ENCODE measurements at regions not wholly inside any gene's neighbourhood (a gene's known extent, or its start where the extent isn't known, plus 50 kb on each side); places are given as distances from the start of the nearest gene placed in this dataset.
A peak's percentile ranks its signal among the peaks of the same experiment; 100 is the strongest.

GRCh38 chr4:90007494-90008167 lies 113.0 kb downstream of the MMRN1 start:
- no peak for DNase-seq (ENCODE audit: low read depth)

DNA sequence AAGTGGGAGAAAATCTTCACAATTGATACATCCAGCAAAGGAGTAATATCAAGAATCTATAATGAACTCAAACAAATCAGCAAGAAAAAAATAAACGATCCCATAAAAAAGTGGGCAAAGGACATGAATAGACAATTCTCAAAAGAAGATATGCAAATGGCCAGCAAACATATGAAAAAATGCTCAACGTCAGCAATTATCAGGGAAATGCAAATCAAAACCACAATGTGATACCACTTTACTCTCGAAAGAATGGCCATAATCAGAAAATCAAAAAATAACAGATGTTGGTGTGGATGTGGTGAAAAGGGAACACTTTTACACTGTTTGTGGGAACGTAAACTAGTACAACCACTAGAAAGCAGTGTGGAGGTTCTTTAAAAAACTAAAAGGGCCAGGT lies 114.3 kb upstream of the CCSER1 start:
- no peak for DNase-seq (ENCODE audit: low read depth)

GRCh38 chr4:90024519-90024918 lies 102.7 kb upstream of the CCSER1 start:
- DNase-seq (ENCODE audit: low read depth), result no peak

GRCh38 chr4:90025248-90025647 lies 101.9 kb upstream of the CCSER1 start:
- DNase-seq (ENCODE audit: low read depth), result peak; percentile 3

- DNase-seq (ENCODE audit: low read depth), result no peak
Observed at GRCh38 chr4:90027565-90027964, 99.6 kb upstream of the CCSER1 start.

GRCh38 chr4:90028460-90028859 lies 98.7 kb upstream of the CCSER1 start:
- DNase-seq (ENCODE audit: low read depth), result no peak

DNA sequence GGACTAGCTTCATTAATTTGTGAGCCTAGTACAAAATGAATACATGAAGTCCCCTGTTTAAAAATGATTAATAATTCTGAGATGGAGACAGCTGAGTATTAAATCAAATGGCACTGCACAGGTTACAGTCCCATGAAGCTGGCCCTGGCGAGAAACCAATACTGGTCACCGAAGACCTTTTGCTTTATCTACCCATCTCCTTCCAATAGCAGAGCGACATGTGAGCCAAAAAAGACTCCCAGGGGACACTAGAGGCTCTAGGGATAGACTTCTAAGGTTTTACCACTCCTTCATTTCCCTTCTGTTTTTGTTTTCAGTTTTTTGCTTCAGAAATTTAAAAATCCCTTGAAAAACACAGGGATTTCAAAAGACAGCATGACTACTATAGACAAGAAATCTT lies 97.0 kb upstream of the CCSER1 start:
- DNase-seq (ENCODE audit: low read depth), result no peak

GRCh38 chr4:90030953-90031352 lies 96.2 kb upstream of the CCSER1 start:
- no peak for DNase-seq (ENCODE audit: low read depth)

DNA sequence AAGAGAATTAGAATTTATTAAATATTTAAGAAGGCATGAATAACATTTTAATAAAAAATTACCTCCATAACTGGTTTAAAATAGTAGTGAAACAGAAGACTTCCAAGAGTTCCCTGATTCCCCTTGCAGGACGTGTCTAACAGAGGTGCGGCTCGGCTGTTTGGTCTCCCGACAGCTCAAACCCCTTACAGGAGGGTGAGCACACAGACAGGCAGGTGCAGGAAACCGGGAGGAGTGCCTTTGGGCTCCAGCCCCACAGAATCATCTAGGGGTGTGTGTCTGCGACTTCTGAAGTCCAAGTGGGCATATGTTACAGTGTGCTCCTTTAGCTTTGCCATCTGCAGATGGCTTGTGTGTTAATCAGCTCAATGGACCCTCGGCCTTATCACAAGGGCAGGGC lies 88.1 kb upstream of the CCSER1 start:
- DNase-seq (ENCODE audit: low read depth), result no peak

- no peak for DNase-seq (ENCODE audit: low read depth)
Observed at GRCh38 chr4:90051999-90052398, 75.2 kb upstream of the CCSER1 start.

DNA sequence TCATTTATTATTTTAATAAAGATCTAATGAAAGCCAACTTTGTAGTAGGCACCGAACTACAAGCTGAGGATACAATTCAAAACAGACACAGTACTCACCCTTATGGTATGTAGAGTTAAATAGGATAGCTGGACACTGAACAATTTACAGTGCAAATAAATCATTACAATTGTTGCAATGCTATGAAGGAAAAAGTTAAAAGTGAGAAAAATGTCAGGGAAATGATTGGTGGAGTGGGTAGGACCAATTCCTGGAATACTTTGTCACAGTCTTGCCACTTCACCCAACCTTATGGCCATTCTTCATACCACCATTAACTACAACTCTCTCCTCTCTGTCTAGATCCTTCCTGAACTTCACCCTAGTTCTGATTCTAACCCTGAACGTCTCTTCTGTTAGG lies 70.1 kb upstream of the CCSER1 start:
- no peak for DNase-seq (ENCODE audit: low read depth)

DNA sequence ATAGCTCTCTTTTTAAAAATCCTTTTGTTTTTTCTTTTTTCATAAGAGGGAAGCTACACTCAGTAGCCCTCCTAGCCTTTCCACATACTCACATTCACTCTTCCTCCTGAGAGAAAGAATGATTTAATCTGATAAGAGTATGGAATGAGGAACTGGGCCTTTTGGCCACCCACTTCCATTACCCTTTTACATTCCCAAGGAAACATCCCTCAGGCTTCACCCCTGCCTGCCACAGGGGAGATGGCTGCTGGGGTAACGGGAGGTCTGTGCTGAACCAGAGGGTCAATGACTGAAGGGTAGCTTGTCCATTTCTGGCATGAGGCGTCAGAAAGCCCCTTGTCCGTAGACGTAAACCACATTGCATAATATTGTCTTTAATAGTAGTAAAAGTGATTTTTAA lies 67.2 kb upstream of the CCSER1 start:
- DNase-seq (ENCODE audit: low read depth), result no peak

- no peak for DNase-seq (ENCODE audit: low read depth)
Observed at GRCh38 chr4:90061881-90062280, 65.3 kb upstream of the CCSER1 start.

GRCh38 chr4:90064196-90064595 lies 63.0 kb upstream of the CCSER1 start:
- DNase-seq (ENCODE audit: low read depth), result no peak

DNA sequence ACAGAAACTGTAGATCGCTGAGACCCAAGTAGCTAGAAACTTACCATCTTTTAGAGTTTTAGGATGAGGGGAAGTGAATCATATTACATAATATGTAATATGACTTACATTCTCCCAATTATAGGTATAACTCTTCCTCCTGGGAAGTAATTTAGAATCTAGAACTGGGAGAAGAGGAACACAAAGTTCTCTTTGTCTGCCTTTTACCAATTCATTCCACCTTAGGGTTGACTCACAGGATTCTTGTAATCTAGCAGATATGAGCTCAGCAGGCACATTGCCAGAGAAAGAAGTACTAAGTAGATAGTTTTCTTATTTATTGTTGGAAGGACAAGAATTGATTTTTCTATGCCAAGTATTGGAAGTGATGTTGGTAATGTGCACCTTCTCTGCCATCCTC lies 58.0 kb upstream of the CCSER1 start:
- no peak for DNase-seq (ENCODE audit: low read depth)

GRCh38 chr4:90071289-90072235 lies 55.6 kb upstream of the CCSER1 start:
- no peak for DNase-seq (ENCODE audit: low read depth)

DNA sequence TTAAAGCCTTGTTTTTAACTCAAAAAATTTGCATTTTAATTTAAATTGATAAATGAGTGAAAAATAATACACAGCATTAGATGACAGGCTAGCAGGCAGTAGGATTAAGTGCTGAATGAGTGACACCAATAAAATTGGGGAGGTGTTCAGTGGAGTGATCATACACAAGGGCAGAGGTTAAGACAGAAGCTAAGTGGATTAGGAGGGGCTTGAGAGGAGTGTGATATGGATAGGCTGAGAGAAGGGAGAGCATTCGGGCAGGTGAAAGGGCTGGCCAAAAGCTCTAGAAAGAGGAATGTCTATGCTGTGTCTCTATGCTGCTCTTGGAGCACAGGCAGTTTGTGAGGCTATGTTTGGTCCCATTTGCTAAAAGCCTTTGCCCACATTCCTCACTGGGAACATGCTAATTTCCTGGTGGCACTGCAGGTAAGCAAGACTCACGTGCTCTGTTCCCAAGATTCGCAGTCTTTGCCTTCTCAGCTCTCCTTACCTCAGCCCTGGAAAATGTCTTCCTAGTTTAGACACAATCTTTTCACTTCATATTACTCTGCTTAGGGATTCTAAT lies 52.8 kb upstream of the CCSER1 start:
- DNase-seq (ENCODE audit: low read depth), result no peak

All from myocyte (in vitro differentiated cells).